Omental fat pad (tissue), 3 donors: ENCODE measurements at regions not wholly inside any gene's neighbourhood (a gene's known extent, or its start where the extent isn't known, plus 50 kb on each side); places are given as distances from the start of the nearest gene placed in this dataset.

ENCODE experiments used
- ATAC-seq: fragments of 150-250 bp; one replicate; pipeline ENCODE4 v1.9.1; 2016; ENCODE audit warnings: mild to moderate bottlenecking, moderate library complexity; ENCODE audit not compliant: low FRiP score
- DNase-seq: peaks from one replicate; pipeline ENCODE4 v3.0.0-alpha.2; 2019; ENCODE audit warnings: low spot score
- TF ChIP-seq, protein P1 (sequence below), 3 donors: fragments of 450-650 bp; IDR thresholded peaks; one replicate each; pipeline ENCODE4 v1.5.1; 2016 to 2017; ENCODE audit warnings: antibody characterized with exemption in 3 of 3, mild to moderate bottlenecking in 3 of 3, moderate library complexity in 2 of 3

DNA sequence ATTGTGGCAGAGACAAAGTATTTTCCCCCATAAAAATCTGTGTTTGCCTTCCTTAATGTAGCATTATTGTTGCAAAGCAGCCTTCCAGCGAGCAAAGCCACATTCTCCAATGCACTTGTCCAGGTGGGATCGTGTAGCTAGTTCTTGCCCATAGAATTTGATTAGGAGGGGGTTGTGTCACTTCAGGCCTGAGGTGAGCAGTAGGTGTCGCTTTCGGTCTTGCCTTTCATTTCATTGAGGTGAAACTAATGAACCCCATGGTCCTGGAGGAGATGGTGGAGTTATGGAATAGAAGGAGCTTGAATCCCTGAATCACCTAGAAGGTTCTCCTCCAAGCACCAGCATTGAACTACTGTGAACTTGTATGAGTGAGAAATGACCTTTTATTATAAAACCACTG, 318.9 kb upstream of the PBX1 start:
- ATAC-seq: no peak

DNA sequence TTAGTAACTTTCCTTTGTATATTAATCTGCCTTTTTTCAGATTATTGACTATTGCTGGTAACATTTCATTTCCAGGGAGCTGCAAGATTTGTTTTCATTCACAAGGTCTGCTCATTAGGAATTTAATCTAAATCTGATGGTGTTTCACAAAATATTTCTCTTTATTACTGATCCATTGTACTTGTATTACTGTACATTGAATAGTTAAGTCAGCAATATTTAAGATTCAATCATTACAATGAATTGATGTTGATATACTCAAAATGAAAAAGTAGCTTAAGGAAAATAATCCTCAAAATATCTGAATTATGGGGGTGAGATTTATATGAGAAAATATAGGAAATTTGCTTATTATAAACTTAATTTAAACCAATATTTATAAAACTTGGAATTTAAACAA, 308.6 kb upstream of the PBX1 start:
- TF ChIP-seq, protein P1, sequence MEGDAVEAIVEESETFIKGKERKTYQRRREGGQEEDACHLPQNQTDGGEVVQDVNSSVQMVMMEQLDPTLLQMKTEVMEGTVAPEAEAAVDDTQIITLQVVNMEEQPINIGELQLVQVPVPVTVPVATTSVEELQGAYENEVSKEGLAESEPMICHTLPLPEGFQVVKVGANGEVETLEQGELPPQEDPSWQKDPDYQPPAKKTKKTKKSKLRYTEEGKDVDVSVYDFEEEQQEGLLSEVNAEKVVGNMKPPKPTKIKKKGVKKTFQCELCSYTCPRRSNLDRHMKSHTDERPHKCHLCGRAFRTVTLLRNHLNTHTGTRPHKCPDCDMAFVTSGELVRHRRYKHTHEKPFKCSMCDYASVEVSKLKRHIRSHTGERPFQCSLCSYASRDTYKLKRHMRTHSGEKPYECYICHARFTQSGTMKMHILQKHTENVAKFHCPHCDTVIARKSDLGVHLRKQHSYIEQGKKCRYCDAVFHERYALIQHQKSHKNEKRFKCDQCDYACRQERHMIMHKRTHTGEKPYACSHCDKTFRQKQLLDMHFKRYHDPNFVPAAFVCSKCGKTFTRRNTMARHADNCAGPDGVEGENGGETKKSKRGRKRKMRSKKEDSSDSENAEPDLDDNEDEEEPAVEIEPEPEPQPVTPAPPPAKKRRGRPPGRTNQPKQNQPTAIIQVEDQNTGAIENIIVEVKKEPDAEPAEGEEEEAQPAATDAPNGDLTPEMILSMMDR (IDR thresholded peaks at IDR 0.05): no peak
- ATAC-seq: no peak
- no peak for DNase-seq

More for the DNA sequence above, 318.9 kb upstream of the PBX1 start:
- DNase-seq: no peak
- TF ChIP-seq, protein P1 (IDR thresholded peaks at IDR 0.05): no peak

DNA sequence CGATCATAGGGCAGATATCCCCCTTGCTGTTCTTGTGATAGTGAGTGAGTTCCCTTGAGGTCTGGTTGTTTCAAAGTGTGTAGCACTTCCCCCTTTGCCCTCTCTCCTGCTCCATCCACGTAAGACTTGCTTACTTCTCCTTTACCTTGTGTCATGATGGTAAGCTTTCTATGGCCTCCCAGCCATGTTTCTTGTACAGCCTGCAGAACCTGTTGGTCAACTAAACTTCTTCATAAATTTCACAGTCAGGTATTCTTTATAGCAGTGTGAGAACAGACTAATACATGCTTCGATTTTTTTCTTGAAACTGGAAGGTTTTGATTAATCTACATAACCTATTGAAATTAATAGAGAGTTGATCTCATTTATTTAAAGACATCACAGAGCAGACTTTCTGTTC, 302.5 kb upstream of the PBX1 start:
- TF ChIP-seq, protein P1 (IDR thresholded peaks at IDR 0.05): no peak
- DNase-seq: no peak
- no peak for ATAC-seq

DNA sequence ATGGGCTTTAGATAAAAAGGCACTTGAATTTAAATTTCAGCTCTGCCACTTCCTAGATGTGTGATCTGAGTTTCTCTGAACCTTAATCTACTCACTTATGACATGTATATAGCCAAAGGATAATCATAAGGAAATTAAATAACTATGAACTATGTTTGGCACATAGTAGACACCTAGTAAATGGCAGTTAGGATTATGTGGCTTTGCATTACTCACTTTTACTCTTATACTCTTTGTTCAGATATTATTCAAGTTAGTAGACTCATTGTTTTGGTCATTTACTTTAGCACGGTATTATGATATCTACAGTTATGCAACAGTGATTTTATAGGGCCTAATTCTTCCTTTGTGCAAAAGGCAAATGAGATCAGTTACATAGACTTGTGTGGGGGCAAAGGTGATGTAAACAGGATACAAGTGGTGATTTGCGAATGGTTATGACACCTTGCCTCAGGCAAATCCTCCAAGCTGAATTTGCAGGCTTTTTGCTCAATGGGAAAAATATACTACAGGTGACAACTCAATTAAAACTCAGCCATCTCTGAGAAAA, 297.2 kb upstream of the PBX1 start:
- ATAC-seq: no peak

DNA sequence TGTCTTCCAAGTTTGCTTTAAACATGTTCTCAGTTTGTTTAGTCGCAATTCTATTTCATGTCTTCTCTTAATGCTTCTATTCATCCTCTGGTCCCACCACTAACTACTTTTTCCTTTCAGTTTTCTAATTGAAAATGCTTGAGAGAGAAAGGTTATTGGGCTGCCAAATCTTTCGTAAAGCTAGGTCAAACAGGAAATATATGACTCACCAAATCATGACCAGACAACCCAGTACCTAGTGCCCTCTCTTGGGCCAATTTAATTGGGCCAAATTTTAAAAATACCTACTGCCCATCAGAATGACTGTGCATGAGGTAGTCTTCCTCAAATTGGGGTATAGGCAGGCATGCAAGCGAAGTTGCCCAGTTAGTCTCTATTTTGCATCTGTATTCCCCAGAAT, 295.4 kb upstream of the PBX1 start:
- ATAC-seq: no peak
- no peak for DNase-seq
- TF ChIP-seq, protein P1 (IDR thresholded peaks at IDR 0.05): no peak

More for the DNA sequence above, 297.2 kb upstream of the PBX1 start:
- TF ChIP-seq, protein P1 (IDR thresholded peaks at IDR 0.05): no peak
- no peak for DNase-seq

DNA sequence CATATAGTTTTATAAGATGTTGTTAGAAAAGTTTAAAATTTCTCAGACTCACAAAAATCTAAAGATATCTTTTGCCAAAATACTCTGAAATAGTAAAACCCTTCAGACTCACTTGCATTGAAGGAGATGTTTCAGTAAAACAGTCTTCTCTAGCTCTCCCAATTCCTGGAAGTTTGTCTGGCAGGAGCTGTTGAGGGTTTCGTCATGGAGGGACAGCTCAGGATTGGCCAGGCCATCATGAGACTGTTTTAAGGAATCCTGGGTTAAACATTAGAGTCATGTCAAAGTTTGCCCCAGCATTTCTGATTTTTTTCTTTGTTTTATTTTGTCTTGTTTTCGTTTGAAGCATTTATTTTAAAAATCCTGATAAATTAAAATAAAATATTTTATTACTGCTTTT, 293.8 kb upstream of the PBX1 start:
- TF ChIP-seq, protein P1 (IDR thresholded peaks at IDR 0.05): no peak
- DNase-seq: no peak
- no peak for ATAC-seq

DNA sequence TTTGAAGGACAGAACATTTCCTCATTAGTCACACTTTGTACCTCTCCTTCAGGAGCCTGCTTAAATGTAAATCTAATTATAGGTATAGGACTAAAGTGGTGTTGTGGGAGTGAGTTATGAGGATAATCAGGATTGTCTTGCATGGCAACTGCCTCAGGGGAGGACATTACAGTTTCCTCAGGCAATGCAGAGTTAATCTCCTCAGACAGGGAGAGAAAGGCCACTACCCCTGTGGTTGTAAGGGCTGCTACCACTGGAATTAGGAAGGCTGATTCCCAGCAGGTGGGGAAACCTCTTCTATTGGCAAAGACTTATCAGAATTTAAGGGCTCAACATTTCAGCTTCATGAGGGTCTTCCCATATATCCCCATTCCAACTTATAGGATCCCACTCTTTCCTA, 286.8 kb upstream of the PBX1 start:
- TF ChIP-seq, protein P1 (IDR thresholded peaks at IDR 0.05): no peak
- ATAC-seq: no peak
- DNase-seq: no peak
